DND-41 (cell line): ENCODE measurements at regions not wholly inside any gene's neighbourhood (a gene's known extent, or its start where the extent isn't known, plus 50 kb on each side); places are given as distances from the start of the nearest gene placed in this dataset.

ENCODE experiments used
- EZH2 ChIP-seq: IDR thresholded peaks from 3 replicates; pipeline ENCODE4 v1.6.1; 2012; ENCODE audit warnings: borderline replicate concordance, low read depth, mild to moderate bottlenecking, moderate library complexity, low read length, inconsistent platforms; ENCODE audit not compliant: severe bottlenecking
- TF ChIP-seq, protein P1 (sequence below): IDR thresholded peaks from 2 replicates; pipeline ENCODE4 v1.5.1; 2012; ENCODE audit warnings: borderline replicate concordance, low read length, moderate library complexity, mild to moderate bottlenecking; ENCODE audit not compliant: poor library complexity, severe bottlenecking; ENCODE audit errors: extremely low read depth

GRCh38 chr9:90175257-90175656, 467.4 kb downstream of the DIRAS2 start:
- TF ChIP-seq EZH2 = no peak
- TF ChIP-seq, protein P1, sequence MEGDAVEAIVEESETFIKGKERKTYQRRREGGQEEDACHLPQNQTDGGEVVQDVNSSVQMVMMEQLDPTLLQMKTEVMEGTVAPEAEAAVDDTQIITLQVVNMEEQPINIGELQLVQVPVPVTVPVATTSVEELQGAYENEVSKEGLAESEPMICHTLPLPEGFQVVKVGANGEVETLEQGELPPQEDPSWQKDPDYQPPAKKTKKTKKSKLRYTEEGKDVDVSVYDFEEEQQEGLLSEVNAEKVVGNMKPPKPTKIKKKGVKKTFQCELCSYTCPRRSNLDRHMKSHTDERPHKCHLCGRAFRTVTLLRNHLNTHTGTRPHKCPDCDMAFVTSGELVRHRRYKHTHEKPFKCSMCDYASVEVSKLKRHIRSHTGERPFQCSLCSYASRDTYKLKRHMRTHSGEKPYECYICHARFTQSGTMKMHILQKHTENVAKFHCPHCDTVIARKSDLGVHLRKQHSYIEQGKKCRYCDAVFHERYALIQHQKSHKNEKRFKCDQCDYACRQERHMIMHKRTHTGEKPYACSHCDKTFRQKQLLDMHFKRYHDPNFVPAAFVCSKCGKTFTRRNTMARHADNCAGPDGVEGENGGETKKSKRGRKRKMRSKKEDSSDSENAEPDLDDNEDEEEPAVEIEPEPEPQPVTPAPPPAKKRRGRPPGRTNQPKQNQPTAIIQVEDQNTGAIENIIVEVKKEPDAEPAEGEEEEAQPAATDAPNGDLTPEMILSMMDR = no peak
